WTC11 (cell line): ENCODE measurements at regions not wholly inside any gene's neighbourhood (a gene's known extent, or its start where the extent isn't known, plus 50 kb on each side); places are given as distances from the start of the nearest gene placed in this dataset.

Experiments used
- ATAC-seq: fragments of 200-7000 bp; cut with Tn5 transposase; 2 replicates; pipeline ENCODE4 v1.10.0; 2021; ENCODE audit warnings: mild to moderate bottlenecking, moderate library complexity
- CTCF ChIA-PET: fragments of 300-600 bp; sonication (Branson Sonifier 250); formaldehyde crosslinking; loops from one replicate; lab custom pipeline; 2021; ENCODE audit warnings: antibody characterized with exemption; lab: Charles Lee
- POLR2A ChIA-PET: fragments of 350-600 bp; sonication (Branson Sonifier 250); formaldehyde crosslinking; loops from one replicate; lab custom pipeline; 2021; ENCODE audit warnings: antibody characterized with exemption; lab: Charles Lee
- DNase-seq: peaks from one replicate; pipeline ENCODE4 v3.0.0; 2021; ENCODE audit warnings: low spot score
- H3K27ac Mint-ChIP-seq: 2 replicates; pipeline ENCODE4 v1.8.0; 2021; ENCODE audit warnings: mixed read lengths
- H3K27me3 Mint-ChIP-seq: 2 replicates; pipeline ENCODE4 v1.8.0; 2021; ENCODE audit warnings: low read depth, mild to moderate bottlenecking, moderate library complexity, mixed read lengths
- H3K36me3 Mint-ChIP-seq: 2 replicates; pipeline ENCODE4 v1.8.0; 2021; ENCODE audit warnings: mixed read lengths
- H3K4me1 Mint-ChIP-seq: 2 replicates; pipeline ENCODE4 v1.8.0; 2022; ENCODE audit warnings: mixed read lengths
- H3K4me3 Mint-ChIP-seq: 2 replicates; pipeline ENCODE4 v1.8.0; 2021; ENCODE audit warnings: mild to moderate bottlenecking, moderate library complexity, mixed read lengths
- H3K9me3 Mint-ChIP-seq: 2 replicates; pipeline ENCODE4 v1.8.0; 2021; ENCODE audit warnings: mixed read lengths
- ATF6 ChIP-seq: sonication (generic); formaldehyde crosslinking; IDR thresholded peaks from 2 replicates; pipeline ENCODE4 v1.8.1; 2023; ENCODE audit warnings: mild to moderate bottlenecking, missing genetic modification reagents
- CREB1 ChIP-seq: sonication (generic); formaldehyde crosslinking; IDR thresholded peaks from 2 replicates; pipeline ENCODE4 v1.8.0; 2023; ENCODE audit warnings: mild to moderate bottlenecking, missing genetic modification reagents
- ELF4 ChIP-seq: sonication (generic); formaldehyde crosslinking; IDR thresholded peaks from 2 replicates; pipeline ENCODE4 v1.8.1; 2022; ENCODE audit warnings: low read depth, mild to moderate bottlenecking, moderate library complexity, missing genetic modification reagents
- ERG ChIP-seq: fragments of 250-450 bp; sonication (Bioruptor Pico); IDR thresholded peaks from 2 replicates; pipeline ENCODE4 v1.8.0; 2021; ENCODE audit warnings: mild to moderate bottlenecking
- ESRRA ChIP-seq: sonication (generic); formaldehyde crosslinking; IDR thresholded peaks from 2 replicates; pipeline ENCODE4 v1.8.1; 2022; ENCODE audit warnings: mild to moderate bottlenecking, missing genetic modification reagents, borderline replicate concordance
- FOXK1 ChIP-seq: sonication (generic); formaldehyde crosslinking; IDR thresholded peaks from 2 replicates; pipeline ENCODE4 v1.8.0; 2022; ENCODE audit warnings: mild to moderate bottlenecking, moderate library complexity, missing genetic modification reagents
- GABPB1 ChIP-seq: sonication (generic); formaldehyde crosslinking; IDR thresholded peaks from 2 replicates; pipeline ENCODE4 v1.8.1; 2023; ENCODE audit warnings: mild to moderate bottlenecking, missing genetic modification reagents
- IRF2 ChIP-seq: sonication (generic); formaldehyde crosslinking; IDR thresholded peaks from 2 replicates; pipeline ENCODE4 v1.8.0; 2022; ENCODE audit warnings: low read depth, missing genetic modification reagents, borderline replicate concordance
- KAT7 ChIP-seq: sonication (generic); formaldehyde crosslinking; IDR thresholded peaks from 2 replicates; pipeline ENCODE4 v1.8.1; 2023; ENCODE audit warnings: missing genetic modification reagents, mild to moderate bottlenecking, borderline replicate concordance
- MAX ChIP-seq: sonication (generic); formaldehyde crosslinking; IDR thresholded peaks from 2 replicates; pipeline ENCODE4 v1.8.0; 2022; ENCODE audit warnings: mild to moderate bottlenecking, missing genetic modification reagents
- MLX ChIP-seq: sonication (generic); formaldehyde crosslinking; IDR thresholded peaks from 2 replicates; pipeline ENCODE4 v1.8.1; 2023; ENCODE audit warnings: mild to moderate bottlenecking, missing genetic modification reagents, moderate library complexity
- NFE2L1 ChIP-seq: sonication (generic); formaldehyde crosslinking; IDR thresholded peaks from 2 replicates; pipeline ENCODE4 v1.8.1; 2023; ENCODE audit warnings: missing genetic modification reagents
- PRRX2 ChIP-seq: fragments of 250-450 bp; sonication (Bioruptor Pico); IDR thresholded peaks from 2 replicates; pipeline ENCODE4 v1.8.0; 2021; ENCODE audit warnings: mild to moderate bottlenecking
- RORB ChIP-seq: fragments of 250-450 bp; sonication (Bioruptor Pico); IDR thresholded peaks from 2 replicates; pipeline ENCODE4 v1.9.0; 2021; ENCODE audit warnings: mild to moderate bottlenecking
- STAT6 ChIP-seq: sonication (generic); formaldehyde crosslinking; conservative IDR thresholded peaks from 2 replicates; pipeline ENCODE4 v1.8.1; 2023; ENCODE audit warnings: mild to moderate bottlenecking, low read depth, missing genetic modification reagents, moderate library complexity
- USF2 ChIP-seq: sonication (generic); formaldehyde crosslinking; IDR thresholded peaks from 2 replicates; pipeline ENCODE4 v1.8.1; 2023; ENCODE audit warnings: mild to moderate bottlenecking, missing genetic modification reagents, moderate library complexity
- ZBTB21 ChIP-seq: sonication (generic); formaldehyde crosslinking; IDR thresholded peaks from 2 replicates; pipeline ENCODE4 v1.8.1; 2023; ENCODE audit warnings: mild to moderate bottlenecking, missing genetic modification reagents, borderline replicate concordance
- ZBTB43 ChIP-seq: sonication (generic); formaldehyde crosslinking; IDR thresholded peaks from 2 replicates; pipeline ENCODE4 v1.8.1; 2023; ENCODE audit warnings: mild to moderate bottlenecking, missing genetic modification reagents
- ZMAT4 ChIP-seq: fragments of 250-450 bp; sonication (Bioruptor Pico); IDR thresholded peaks from 2 replicates; pipeline ENCODE4 v1.9.0; 2021; ENCODE audit warnings: mild to moderate bottlenecking
- ZNF263 ChIP-seq: sonication (generic); formaldehyde crosslinking; IDR thresholded peaks from 2 replicates; pipeline ENCODE4 v1.8.1; 2022; ENCODE audit warnings: low read depth, mild to moderate bottlenecking, moderate library complexity, missing genetic modification reagents
- ZNF317 ChIP-seq: sonication (generic); formaldehyde crosslinking; IDR thresholded peaks from 2 replicates; pipeline ENCODE4 v1.8.1; 2023; ENCODE audit warnings: low read depth, mild to moderate bottlenecking, moderate library complexity, missing genetic modification reagents, borderline replicate concordance
- ZNF416 ChIP-seq: fragments of 250-450 bp; sonication (Bioruptor Pico); IDR thresholded peaks from 2 replicates; pipeline ENCODE4 v1.9.0; 2021; ENCODE audit warnings: mild to moderate bottlenecking, inconsistent platforms
- ZNF423 ChIP-seq: fragments of 250-450 bp; sonication (Bioruptor Pico); IDR thresholded peaks from 2 replicates; pipeline ENCODE4 v2.1.2; 2022; ENCODE audit warnings: mild to moderate bottlenecking, moderate library complexity
- ZNF512 ChIP-seq: sonication (generic); formaldehyde crosslinking; IDR thresholded peaks from 2 replicates; pipeline ENCODE4 v1.8.1; 2022; ENCODE audit warnings: missing genetic modification reagents, borderline replicate concordance
- ZSCAN18 ChIP-seq: fragments of 250-450 bp; sonication (Bioruptor Pico); IDR thresholded peaks from 2 replicates; pipeline ENCODE4 v2.1.2; 2022; ENCODE audit warnings: mild to moderate bottlenecking, moderate library complexity

- TF ChIP-seq USF2 (CRISPR knock-in tag), result no peak
- no peak for TF ChIP-seq FOXK1 (CRISPR knock-in tag)
- TF ChIP-seq ZBTB21 (CRISPR knock-in tag), result no peak
- no peak for TF ChIP-seq IRF2 (CRISPR knock-in tag)
- TF ChIP-seq CREB1, result no peak
- no peak for TF ChIP-seq MLX
- no peak for TF ChIP-seq ATF6 (CRISPR knock-in tag)
- no peak for TF ChIP-seq MAX (CRISPR knock-in tag)
- TF ChIP-seq ZNF512 (CRISPR knock-in tag), result no peak
- no peak for TF ChIP-seq ZNF263 (CRISPR knock-in tag)
- no peak for TF ChIP-seq PRRX2 (CRISPR knock-in tag)
- no peak for TF ChIP-seq ELF4 (CRISPR knock-in tag)
- TF ChIP-seq, all 79 proteins: peak for 0
Measured at GRCh38 chr4:117001077-117001476, 84.3 kb downstream of the TRAM1L1 start (continued).

- DNase-seq (no peak), ATAC-seq (no peak)
- Mint-ChIP-seq H3K4me3 (no peak overlapping the region), H3K27me3 (no peaks in the 10 kb centered on the region), H3K9me3 (no peaks in the 10 kb centered on the region), H3K4me1 (peaks cover 6% of the 10 kb centered on the region), H3K36me3 (no peaks in the 10 kb centered on the region), H3K27ac (no peak overlapping the region)
- CTCF ChIA-PET, result no interaction called here
- POLR2A ChIA-PET, result no interaction called here
- TF ChIP-seq ESRRA (CRISPR knock-in tag) (no peak), ZNF416 (CRISPR knock-in tag) (no peak), NFE2L1 (CRISPR knock-in tag) (no peak), ZNF317 (CRISPR knock-in tag) (no peak), ZBTB43 (CRISPR knock-in tag) (no peak), STAT6 (CRISPR knock-in tag) (no peak), ZNF423 (CRISPR knock-in tag) (no peak), ZSCAN18 (CRISPR knock-in tag) (no peak), KAT7 (CRISPR knock-in tag) (no peak), ZMAT4 (CRISPR knock-in tag) (no peak), ERG (CRISPR knock-in tag) (no peak), GABPB1 (CRISPR knock-in tag) (no peak), RORB (CRISPR knock-in tag) (no peak)
Measured at GRCh38 chr4:116982656-116983055, 102.7 kb downstream of the TRAM1L1 start.
